Right lobe of liver (tissue), 4 donors: ENCODE measurements at regions not wholly inside any gene's neighbourhood (a gene's known extent, or its start where the extent isn't known, plus 50 kb on each side); places are given as distances from the start of the nearest gene placed in this dataset.

ENCODE experiments used
- CTCF ChIP-seq, 4 donors: fragments of 200-600 bp in 3 of 4; fragments of 450-650 bp in 1 of 4; IDR thresholded peaks; one replicate each; pipeline versions ENCODE4 v1.5.1 to v1.8.0; 2016 to 2022; ENCODE audit warnings: antibody characterized with exemption in 4 of 4, mild to moderate bottlenecking in 2 of 4
- POLR2A ChIP-seq: fragments of 450-650 bp; IDR thresholded peaks from one replicate; pipeline ENCODE4 v1.6.1; 2017; ENCODE audit warnings: antibody characterized with exemption, mild to moderate bottlenecking
- donor health status: DM: no; HTN: no; CAD: no.
- donor health status: DM: no; HTN: no; CAD: no.
- donor health status: DM: no; HTN: yes; CAD: no.

DNA sequence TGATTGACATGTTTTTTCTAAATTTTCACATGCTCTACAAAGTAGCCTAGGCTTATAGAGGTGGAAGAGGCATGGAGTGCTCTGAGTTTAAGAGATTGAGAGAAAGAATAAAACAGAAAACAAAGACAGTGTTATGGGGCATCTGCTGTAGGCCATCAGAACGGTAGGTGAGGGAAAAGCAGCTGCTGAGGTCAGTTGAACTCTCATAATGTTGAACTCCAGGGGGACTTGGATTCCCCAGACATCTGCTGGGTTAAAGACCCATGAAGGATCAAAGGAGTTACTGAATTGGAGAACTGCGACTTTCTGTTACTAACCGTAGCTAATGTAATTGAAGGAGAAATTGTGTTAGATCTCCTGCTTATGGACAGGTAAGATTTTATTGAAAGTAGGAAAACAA lies 333.9 kb downstream of the TFAP2B start:
- TF ChIP-seq CTCF (IDR thresholded peaks at IDR 0.05) (no peak), POLR2A (no peak)
